Neural progenitor cell (in vitro differentiated cells): ENCODE measurements at regions not wholly inside any gene's neighbourhood (a gene's known extent, or its start where the extent isn't known, plus 50 kb on each side); places are given as distances from the start of the nearest gene placed in this dataset.

ENCODE experiments used
- DNase-seq: peaks from one replicate; pipeline ENCODE4 v3.0.0-alpha.2; 2016; ENCODE audit warnings: low spot score
- H2AFZ ChIP-seq: fragments of 200-600 bp; sonication (generic); replicated peaks from 2 replicates; pipeline ENCODE4 v1.6.1; 2016; ENCODE audit warnings: antibody characterized with exemption
- H3F3A ChIP-seq: fragments of 200-600 bp; sonication (generic); 2 replicates; pipeline ENCODE4 v1.6.1; 2016; ENCODE audit warnings: antibody characterized with exemption, low read depth
- H3K27ac ChIP-seq: fragments of 200-600 bp; sonication (generic); 2 replicates; pipeline ENCODE4 v1.5.1; 2016; ENCODE audit warnings: mild to moderate bottlenecking
- H3K27me3 ChIP-seq: fragments of 200-600 bp; sonication (generic); 2 replicates; pipeline ENCODE4 v1.6.1; 2016; ENCODE audit warnings: mild to moderate bottlenecking, moderate library complexity
- H3K36me3 ChIP-seq: fragments of 200-600 bp; sonication (generic); 2 replicates; pipeline ENCODE4 v1.5.1; 2016
- H3K4me1 ChIP-seq: fragments of 200-600 bp; sonication (generic); 2 replicates; pipeline ENCODE4 v1.6.1; 2016; ENCODE audit warnings: mixed run types
- H3K4me2 ChIP-seq: fragments of 200-600 bp; sonication (generic); 2 replicates; pipeline ENCODE4 v1.6.1; 2016
- H3K4me3 ChIP-seq: fragments of 200-600 bp; sonication (generic); 2 replicates; pipeline ENCODE4 v1.5.1; 2016
- H3K79me2 ChIP-seq: fragments of 200-600 bp; sonication (generic); 2 replicates; pipeline ENCODE4 v1.6.1; 2016; ENCODE audit warnings: low read depth
- H3K9ac ChIP-seq: fragments of 200-600 bp; sonication (generic); 2 replicates; pipeline ENCODE4 v1.6.1; 2016
- H3K9me3 ChIP-seq: fragments of 200-600 bp; sonication (generic); 2 replicates; pipeline ENCODE4 v1.5.1; 2016; ENCODE audit warnings: low read depth
- H4K20me1 ChIP-seq: fragments of 200-600 bp; sonication (generic); 2 replicates; pipeline ENCODE4 v1.6.1; 2016; ENCODE audit warnings: low read depth
- H3K27ac Mint-ChIP-seq: 3 replicates; pipeline ENCODE4 v1.8.0; 2021; ENCODE audit warnings: mixed read lengths
- H3K27me3 Mint-ChIP-seq: 2 replicates; pipeline ENCODE4 v1.8.0; 2022; ENCODE audit warnings: low read depth, mild to moderate bottlenecking, inconsistent platforms, moderate library complexity, mixed read lengths; ENCODE audit not compliant: insufficient read depth
- H3K36me3 Mint-ChIP-seq: 3 replicates; pipeline ENCODE4 v1.8.0; 2021; ENCODE audit warnings: mixed read lengths
- H3K4me1 Mint-ChIP-seq: 3 replicates; pipeline ENCODE4 v1.8.0; 2021; ENCODE audit warnings: mixed read lengths
- H3K4me3 Mint-ChIP-seq: 3 replicates; pipeline ENCODE4 v1.8.0; 2021; ENCODE audit warnings: mild to moderate bottlenecking, moderate library complexity, mixed read lengths
- H3K9me3 Mint-ChIP-seq: 3 replicates; pipeline ENCODE4 v1.8.0; 2020; ENCODE audit warnings: mixed read lengths
- CTCF ChIP-seq: fragments of 200-600 bp; sonication (generic); IDR thresholded peaks from 2 replicates; pipeline ENCODE4 v1.5.1; 2017; ENCODE audit warnings: antibody characterized with exemption, mild to moderate bottlenecking
- EZH2 ChIP-seq: fragments of 200-600 bp; sonication (generic); IDR thresholded peaks from 2 replicates; pipeline ENCODE4 v1.6.1; 2017; ENCODE audit warnings: antibody characterized with exemption, mild to moderate bottlenecking, moderate library complexity
- EZH2phosphoT487 ChIP-seq: fragments of 200-600 bp; sonication (generic); IDR thresholded peaks from 2 replicates; pipeline ENCODE4 v1.6.1; 2017; ENCODE audit warnings: antibody characterized with exemption

GRCh38 chr12:46043972-46044520, 53.7 kb upstream of the SCAF11 start:
- no peak overlapping the region for H3K4me3 ChIP-seq
- H3K27me3 ChIP-seq, result no peaks in the 10 kb centered on the region
- Mint-ChIP-seq H3K27me3 (peaks cover 2% of the 10 kb centered on the region), H3K9me3 (peaks cover 31% of the 10 kb centered on the region), H3K4me3 (no peak overlapping the region), H3K27ac (no peak overlapping the region), H3K4me1 (no peaks in the 10 kb centered on the region), H3K36me3 (peaks cover 1% of the 10 kb centered on the region)
- H3K4me1 ChIP-seq, result no peaks in the 10 kb centered on the region
- H3K79me2 ChIP-seq, result no peaks in the 10 kb centered on the region
- no peaks in the 10 kb centered on the region for H4K20me1 ChIP-seq
- H3K4me2 ChIP-seq, result no peak overlapping the region
- no peak overlapping the region for H3K27ac ChIP-seq
- no peak for DNase-seq
- TF ChIP-seq CTCF (no peak), EZH2 (no peak), EZH2phosphoT487 (no peak)
- no peak overlapping the region for H3K9ac ChIP-seq
- H3K9me3 ChIP-seq, result peaks cover 3% of the 10 kb centered on the region
- no peak overlapping the region for H2AFZ ChIP-seq
- no peaks in the 10 kb centered on the region for H3K36me3 ChIP-seq
- no peaks in the 10 kb centered on the region for H3F3A ChIP-seq
